ENCODE measurements at regions not wholly inside any gene's neighbourhood (a gene's known extent, or its start where the extent isn't known, plus 50 kb on each side); places are given as distances from the start of the nearest gene placed in this dataset.

- TF ChIP-seq, protein P1, sequence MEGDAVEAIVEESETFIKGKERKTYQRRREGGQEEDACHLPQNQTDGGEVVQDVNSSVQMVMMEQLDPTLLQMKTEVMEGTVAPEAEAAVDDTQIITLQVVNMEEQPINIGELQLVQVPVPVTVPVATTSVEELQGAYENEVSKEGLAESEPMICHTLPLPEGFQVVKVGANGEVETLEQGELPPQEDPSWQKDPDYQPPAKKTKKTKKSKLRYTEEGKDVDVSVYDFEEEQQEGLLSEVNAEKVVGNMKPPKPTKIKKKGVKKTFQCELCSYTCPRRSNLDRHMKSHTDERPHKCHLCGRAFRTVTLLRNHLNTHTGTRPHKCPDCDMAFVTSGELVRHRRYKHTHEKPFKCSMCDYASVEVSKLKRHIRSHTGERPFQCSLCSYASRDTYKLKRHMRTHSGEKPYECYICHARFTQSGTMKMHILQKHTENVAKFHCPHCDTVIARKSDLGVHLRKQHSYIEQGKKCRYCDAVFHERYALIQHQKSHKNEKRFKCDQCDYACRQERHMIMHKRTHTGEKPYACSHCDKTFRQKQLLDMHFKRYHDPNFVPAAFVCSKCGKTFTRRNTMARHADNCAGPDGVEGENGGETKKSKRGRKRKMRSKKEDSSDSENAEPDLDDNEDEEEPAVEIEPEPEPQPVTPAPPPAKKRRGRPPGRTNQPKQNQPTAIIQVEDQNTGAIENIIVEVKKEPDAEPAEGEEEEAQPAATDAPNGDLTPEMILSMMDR (IDR thresholded peaks at IDR 0.05; ENCODE audit: low read depth, low read length): no peak
- no peak overlapping the region for H3K4me3 ChIP-seq (ENCODE audit: low read depth, low read length)
These were observed 229.2 kb upstream of the WSCD1 start for GRCh38 chr17:5840811-5841446.

DNA sequence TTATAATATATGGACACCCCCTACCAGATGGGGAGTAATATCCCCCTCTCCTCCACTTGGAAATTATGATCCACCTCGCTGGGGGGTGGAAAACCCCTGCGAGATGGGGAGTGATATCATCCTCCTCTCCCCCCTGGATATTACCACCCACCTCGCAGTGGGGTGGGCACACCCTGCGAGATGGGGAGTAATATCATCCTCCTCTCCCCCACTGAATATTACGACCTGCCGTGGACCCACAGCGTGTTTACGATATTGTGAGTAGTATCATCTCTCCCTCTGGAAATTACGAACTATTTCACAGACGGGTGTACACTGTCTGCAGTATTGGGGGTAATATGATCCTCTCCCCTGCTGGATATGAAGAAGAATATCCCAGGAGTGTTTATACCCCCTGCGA, 228.3 kb upstream of the WSCD1 start:
- TF ChIP-seq, protein P1 (IDR thresholded peaks at IDR 0.05; ENCODE audit: low read depth, low read length): no peak
- no peak overlapping the region for H3K4me3 ChIP-seq (ENCODE audit: low read depth, low read length)

- H3K4me3 ChIP-seq (ENCODE audit: low read depth, low read length): no peak overlapping the region
- TF ChIP-seq, protein P1 (IDR thresholded peaks at IDR 0.05; ENCODE audit: low read depth, low read length): no peak
These were observed 226.7 kb upstream of the WSCD1 start for GRCh38 chr17:5843366-5844026.

DNA sequence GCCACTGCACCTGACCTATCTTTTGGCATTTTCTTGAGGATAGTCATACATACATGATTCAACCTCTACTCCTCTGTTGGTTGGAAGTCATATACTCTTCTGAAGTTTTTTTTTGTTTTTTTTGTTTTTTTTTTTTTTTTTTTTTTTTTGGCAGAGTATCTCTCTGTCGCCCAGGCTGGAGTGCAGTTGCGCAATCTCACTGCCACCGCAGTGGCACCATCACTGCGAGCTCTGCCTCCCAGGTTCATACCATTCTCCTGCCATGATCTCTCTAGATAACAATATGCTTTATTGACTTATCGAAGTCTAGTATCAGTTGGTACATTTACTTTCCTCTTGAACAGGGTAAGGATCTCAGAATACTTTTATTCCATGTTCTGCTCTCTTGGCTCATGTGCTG, 224.2 kb upstream of the WSCD1 start:
- TF ChIP-seq, protein P1 (IDR thresholded peaks at IDR 0.05; ENCODE audit: low read depth, low read length): no peak

GRCh38 chr17:5854871-5855554, 215.2 kb upstream of the WSCD1 start:
- no peak overlapping the region for H3K4me3 ChIP-seq (ENCODE audit: low read depth, low read length)
- TF ChIP-seq, protein P1 (IDR thresholded peaks at IDR 0.05; ENCODE audit: low read depth, low read length): no peak

More for the DNA sequence above, 224.2 kb upstream of the WSCD1 start:
- H3K4me3 ChIP-seq (ENCODE audit: low read depth, low read length): no peak overlapping the region

DNA sequence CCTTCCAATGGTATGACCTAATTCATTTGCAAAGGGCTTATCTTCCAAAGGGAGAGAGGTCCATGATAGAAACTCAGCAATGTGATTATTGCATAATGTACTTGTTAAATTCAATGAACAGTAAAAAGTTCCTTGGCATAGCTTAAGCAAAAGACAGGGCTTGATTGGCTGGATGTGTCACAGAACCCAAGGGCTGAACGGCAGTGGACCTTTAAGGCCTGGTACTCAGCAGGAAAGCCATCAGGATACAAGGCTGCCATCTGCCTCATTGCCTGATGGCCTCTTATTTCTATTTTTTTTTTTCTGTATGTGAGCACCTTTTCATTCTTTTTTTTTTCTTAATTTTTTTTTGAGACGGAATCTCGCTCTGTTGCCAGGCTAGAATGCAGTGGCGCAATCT, 208.9 kb upstream of the WSCD1 start:
- no peak overlapping the region for H3K4me3 ChIP-seq (ENCODE audit: low read depth, low read length)
- TF ChIP-seq, protein P1 (IDR thresholded peaks at IDR 0.05; ENCODE audit: low read depth, low read length): no peak

- no peak overlapping the region for H3K4me3 ChIP-seq (ENCODE audit: low read depth, low read length)
- TF ChIP-seq, protein P1 (IDR thresholded peaks at IDR 0.05; ENCODE audit: low read depth, low read length): no peak
These were observed 208.3 kb upstream of the WSCD1 start for GRCh38 chr17:5861854-5862253.

Data from WI38 (cell line).